GM19397 (cell line): ENCODE measurements at regions not wholly inside any gene's neighbourhood (a gene's known extent, or its start where the extent isn't known, plus 50 kb on each side); places are given as distances from the start of the nearest gene placed in this dataset.

Source experiments
- ATAC-seq: cut with Tn5 transposase; IDR thresholded peaks from one replicate; pipeline ENCODE4 v1.9.1; 2021; ENCODE audit warnings: mild to moderate bottlenecking, moderate library complexity; ENCODE audit not compliant: unreplicated experiment

GRCh38 chr11:116510886-116511650, 261.7 kb downstream of the BUD13 start:
- no peak for ATAC-seq

GRCh38 chr11:116510166-116510565, 262.6 kb downstream of the BUD13 start:
- no peak for ATAC-seq

- ATAC-seq = no peak
These were observed 263.2 kb downstream of the BUD13 start for GRCh38 chr11:116509551-116509950.

- no peak for ATAC-seq
These were observed 264.7 kb downstream of the BUD13 start for GRCh38 chr11:116507849-116508695.

- no peak for ATAC-seq
These were observed 265.8 kb downstream of the BUD13 start for GRCh38 chr11:116507016-116507415.

- ATAC-seq = no peak
These were observed 266.4 kb downstream of the BUD13 start for GRCh38 chr11:116506263-116506825.

- ATAC-seq = no peak
These were observed 267.2 kb downstream of the BUD13 start for GRCh38 chr11:116505298-116506262.

- no peak for ATAC-seq
These were observed 268.1 kb downstream of the BUD13 start for GRCh38 chr11:116504541-116505297.

- ATAC-seq = no peak
These were observed 269.3 kb downstream of the BUD13 start for GRCh38 chr11:116503216-116504160.

GRCh38 chr11:116502641-116503061, 270.1 kb downstream of the BUD13 start:
- no peak for ATAC-seq

- ATAC-seq = no peak
These were observed 271.1 kb downstream of the BUD13 start for GRCh38 chr11:116501728-116502127.

- no peak for ATAC-seq
These were observed 271.7 kb downstream of the BUD13 start for GRCh38 chr11:116500947-116501602.

GRCh38 chr11:116500026-116500946, 272.5 kb downstream of the BUD13 start:
- no peak for ATAC-seq

GRCh38 chr11:116499396-116500003, 273.3 kb downstream of the BUD13 start:
- ATAC-seq = no peak

GRCh38 chr11:116498161-116498560, 274.6 kb downstream of the BUD13 start:
- ATAC-seq = no peak

GRCh38 chr11:116492600-116492999, 280.2 kb downstream of the BUD13 start:
- ATAC-seq = no peak
